Prostate gland (tissue), 2 donors: ENCODE measurements at regions not wholly inside any gene's neighbourhood (a gene's known extent, or its start where the extent isn't known, plus 50 kb on each side); places are given as distances from the start of the nearest gene placed in this dataset.

ENCODE experiments used
- DNase-seq: peaks from one replicate; pipeline ENCODE4 v3.0.0-alpha.2; 2019; ENCODE audit warnings: low spot score
- H3K27ac ChIP-seq, 2 donors: fragments of 200-600 bp; sonication (generic); 2 replicates each; pipeline ENCODE4 v1.5.1; 2017 to 2019
- H3K27me3 ChIP-seq: fragments of 200-600 bp; sonication (generic); replicated peaks from 2 replicates; pipeline ENCODE4 v1.5.1; 2019; ENCODE audit not compliant: insufficient read depth
- H3K36me3 ChIP-seq, 2 donors: fragments of 200-600 bp; sonication (generic); 1 replicate in 1 of 2; 2 replicates in 1 of 2; pipeline versions ENCODE4 v1.5.1 to v1.8.1; 2017 to 2019
- H3K4me1 ChIP-seq: fragments of 200-600 bp; sonication (generic); replicated peaks from 2 replicates; pipeline ENCODE4 v1.5.1; 2019
- H3K4me3 ChIP-seq, 2 donors: fragments of 200-600 bp; sonication (generic); 2 replicates each; pipeline ENCODE4 v1.5.1; 2017 to 2019
- H3K9me3 ChIP-seq: fragments of 200-600 bp; sonication (generic); 2 replicates; pipeline ENCODE4 v1.5.1; 2017
- POLR2A ChIP-seq: fragments of 450-650 bp; IDR thresholded peaks from one replicate; pipeline ENCODE4 v1.6.1; 2016; ENCODE audit warnings: antibody characterized with exemption, mild to moderate bottlenecking
- POLR2AphosphoS5 ChIP-seq: sonication (generic); formaldehyde crosslinking; IDR thresholded peaks from one replicate; pipeline ENCODE4 v1.6.1; 2017; ENCODE audit warnings: antibody characterized with exemption
- WGBS: methylation state at CpG from one replicate; pipeline ENCODE4 v1.1.5; 2018; 5-methylcytosine and 5-hydroxymethylcytosine counted together
- intact Hi-C: fragments of 100-400 bp; cut with DNase I; formaldehyde crosslinking; loops from one replicate; pipeline ENCODE4 v1.14.2; 2022
- TF ChIP-seq, protein P1 (sequence below), 4 experiments: fragments of 200-600 bp in 2 of 4; fragments of 450-650 bp in 2 of 4; sonication (generic) in 2 of 4; IDR thresholded peaks; 1 replicate in 3 of 4; 2 replicates in 1 of 4; pipeline ENCODE4 v1.5.1; 2016 to 2019; ENCODE audit warnings: antibody characterized with exemption in 4 of 4, mild to moderate bottlenecking in 2 of 4, moderate library complexity in 2 of 4

- H3K36me3 ChIP-seq = no peaks in the 10 kb centered on the region
- 96% methylated on average over 3 of the region's 3 CpGs for WGBS
- H3K27me3 ChIP-seq = no peaks in the 10 kb centered on the region
- H3K27ac ChIP-seq = no peak overlapping the region
- no peak for DNase-seq
- intact Hi-C loops = no loop called here
- no peaks in the 10 kb centered on the region for H3K4me1 ChIP-seq
- TF ChIP-seq POLR2A = no peak
- TF ChIP-seq, protein P1, sequence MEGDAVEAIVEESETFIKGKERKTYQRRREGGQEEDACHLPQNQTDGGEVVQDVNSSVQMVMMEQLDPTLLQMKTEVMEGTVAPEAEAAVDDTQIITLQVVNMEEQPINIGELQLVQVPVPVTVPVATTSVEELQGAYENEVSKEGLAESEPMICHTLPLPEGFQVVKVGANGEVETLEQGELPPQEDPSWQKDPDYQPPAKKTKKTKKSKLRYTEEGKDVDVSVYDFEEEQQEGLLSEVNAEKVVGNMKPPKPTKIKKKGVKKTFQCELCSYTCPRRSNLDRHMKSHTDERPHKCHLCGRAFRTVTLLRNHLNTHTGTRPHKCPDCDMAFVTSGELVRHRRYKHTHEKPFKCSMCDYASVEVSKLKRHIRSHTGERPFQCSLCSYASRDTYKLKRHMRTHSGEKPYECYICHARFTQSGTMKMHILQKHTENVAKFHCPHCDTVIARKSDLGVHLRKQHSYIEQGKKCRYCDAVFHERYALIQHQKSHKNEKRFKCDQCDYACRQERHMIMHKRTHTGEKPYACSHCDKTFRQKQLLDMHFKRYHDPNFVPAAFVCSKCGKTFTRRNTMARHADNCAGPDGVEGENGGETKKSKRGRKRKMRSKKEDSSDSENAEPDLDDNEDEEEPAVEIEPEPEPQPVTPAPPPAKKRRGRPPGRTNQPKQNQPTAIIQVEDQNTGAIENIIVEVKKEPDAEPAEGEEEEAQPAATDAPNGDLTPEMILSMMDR (IDR thresholded peaks at IDR 0.05) = no peak
- TF ChIP-seq POLR2AphosphoS5 = no peak
- H3K9me3 ChIP-seq = no peaks in the 10 kb centered on the region
- H3K4me3 ChIP-seq = no peak overlapping the region
Measured at GRCh38 chr3:107076946-107077345, 300.3 kb upstream of the CCDC54 start.

GRCh38 chr3:107077391-107077790 lies 299.8 kb upstream of the CCDC54 start:
- WGBS = 65% methylated on average over 2 of the region's 2 CpGs
- no peak for DNase-seq
- TF ChIP-seq POLR2AphosphoS5 (no peak), POLR2A (no peak)
- TF ChIP-seq, protein P1 (IDR thresholded peaks at IDR 0.05) = no peak
- Histone ChIP-seq H3K4me1 (no peaks in the 10 kb centered on the region), H3K27me3 (no peaks in the 10 kb centered on the region), H3K4me3 (no peak overlapping the region), H3K36me3 (no peaks in the 10 kb centered on the region), H3K27ac (no peak overlapping the region), H3K9me3 (no peaks in the 10 kb centered on the region)
- intact Hi-C loops = no loop called here

GRCh38 chr3:107082527-107082926 lies 294.7 kb upstream of the CCDC54 start:
- no peak for TF ChIP-seq POLR2A
- TF ChIP-seq, protein P1 (IDR thresholded peaks at IDR 0.05) = no peak
- no peak for TF ChIP-seq POLR2AphosphoS5
- Histone ChIP-seq H3K9me3 (no peaks in the 10 kb centered on the region), H3K36me3 (no peaks in the 10 kb centered on the region), H3K4me1 (no peaks in the 10 kb centered on the region), H3K27ac (no peak overlapping the region), H3K27me3 (no peaks in the 10 kb centered on the region), H3K4me3 (no peak overlapping the region)
- WGBS = 97% methylated on average over 3 of the region's 3 CpGs
- DNase-seq = no peak
- intact Hi-C loops = no loop called here

DNA sequence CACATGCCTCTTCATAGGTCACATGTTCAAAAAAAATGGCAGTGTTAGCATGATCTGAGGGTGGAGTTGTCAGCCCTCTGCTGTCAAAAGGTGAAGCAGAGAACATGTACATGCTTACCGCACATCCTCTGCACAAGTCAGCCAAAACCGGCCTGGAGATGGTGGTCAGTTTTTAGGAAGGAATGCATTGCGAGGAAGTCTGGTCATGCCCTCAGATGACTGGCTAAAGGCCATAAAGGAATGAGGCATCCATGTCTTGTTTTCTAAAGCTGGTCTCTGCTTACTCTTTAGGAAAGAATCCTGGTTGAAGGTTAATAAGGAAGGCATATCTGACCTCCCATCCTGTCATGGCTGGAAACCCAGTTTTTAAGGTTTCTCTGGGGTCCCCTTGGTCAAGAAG lies 292.0 kb upstream of the CCDC54 start:
- Histone ChIP-seq H3K27me3 (no peaks in the 10 kb centered on the region), H3K9me3 (no peaks in the 10 kb centered on the region), H3K4me3 (no peak overlapping the region), H3K27ac (no peak overlapping the region), H3K36me3 (no peaks in the 10 kb centered on the region), H3K4me1 (no peaks in the 10 kb centered on the region)
- TF ChIP-seq, protein P1 (IDR thresholded peaks at IDR 0.05) = no peak
- TF ChIP-seq POLR2AphosphoS5 (no peak), POLR2A (no peak)
- 96% methylated on average over 3 of the region's 3 CpGs for WGBS
- DNase-seq = no peak
- intact Hi-C loops = no loop called here

DNA sequence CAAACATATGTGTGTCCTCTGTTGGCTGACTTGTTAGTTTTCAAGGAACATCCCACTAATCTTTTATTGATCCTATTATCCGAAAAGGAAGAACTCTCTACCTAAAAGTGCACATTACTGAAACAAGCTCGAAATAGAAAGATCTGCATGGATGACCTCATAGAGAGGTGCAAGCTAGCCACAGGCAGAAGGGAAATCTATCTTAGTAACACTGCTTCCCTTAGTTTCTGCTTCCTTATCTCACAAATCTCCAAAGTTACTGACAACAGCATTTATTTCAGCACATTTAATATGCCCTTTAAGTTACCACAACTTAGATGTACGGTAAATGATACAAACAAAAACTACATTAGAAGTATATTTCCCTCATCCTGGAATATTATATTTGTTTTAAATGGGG lies 285.1 kb upstream of the CCDC54 start:
- DNase-seq = no peak
- Histone ChIP-seq H3K4me3 (no peak overlapping the region), H3K9me3 (no peaks in the 10 kb centered on the region), H3K36me3 (no peaks in the 10 kb centered on the region), H3K4me1 (no peaks in the 10 kb centered on the region), H3K27me3 (no peaks in the 10 kb centered on the region), H3K27ac (no peak overlapping the region)
- TF ChIP-seq POLR2A = no peak
- TF ChIP-seq, protein P1 (IDR thresholded peaks at IDR 0.05) = no peak
- no peak for TF ChIP-seq POLR2AphosphoS5
- intact Hi-C loops = no loop called here
- WGBS = 71% methylated on average over 3 of the region's 3 CpGs
